ENCODE measurements at regions not wholly inside any gene's neighbourhood (a gene's known extent, or its start where the extent isn't known, plus 50 kb on each side); places are given as distances from the start of the nearest gene placed in this dataset.
A peak's percentile ranks its signal among the peaks of the same experiment; 100 is the strongest.
"Not testable (repeated sequence)": the region's sequence is repeated elsewhere in the genome, so short reads cannot be mapped to it uniquely, and the experiment has no call there.

DNA sequence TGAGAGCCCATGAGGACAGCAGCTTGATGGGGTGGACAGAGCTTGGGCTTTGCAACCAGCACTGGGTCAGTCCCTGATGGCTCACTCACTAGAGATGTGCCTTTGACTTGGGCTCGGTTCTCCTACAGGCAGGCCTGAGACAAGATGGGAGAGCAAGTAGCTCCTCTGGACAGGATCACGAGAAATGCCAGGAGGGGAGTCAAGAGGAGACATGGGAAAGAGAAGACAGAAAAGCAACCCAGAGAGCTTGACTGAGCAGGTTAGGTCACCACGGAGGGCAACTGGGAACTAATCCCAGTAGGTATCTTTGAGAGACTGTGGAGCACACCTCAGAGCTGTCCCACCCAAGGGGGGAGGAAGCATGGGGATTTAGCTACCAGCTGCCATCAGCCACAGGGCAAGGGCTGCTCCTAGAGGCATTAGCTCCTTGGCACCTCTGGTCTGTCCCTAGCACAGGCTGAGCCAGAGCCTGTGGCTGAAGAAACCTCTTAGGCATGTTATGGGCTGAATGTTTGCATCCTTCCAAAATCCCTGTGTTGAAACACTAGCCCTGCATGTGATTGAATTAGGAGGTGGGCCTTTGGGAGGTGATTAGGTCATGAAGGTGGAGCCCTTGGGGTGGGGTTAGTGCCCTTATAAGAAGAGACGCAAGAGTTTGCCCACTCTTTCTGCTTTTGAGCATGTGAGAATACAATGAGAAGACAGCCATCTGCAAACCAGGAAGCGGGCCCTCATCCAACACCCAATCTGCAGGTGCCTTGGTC lies 145.6 kb downstream of the SMIM20 start:
- no peak for ATAC-seq

DNA sequence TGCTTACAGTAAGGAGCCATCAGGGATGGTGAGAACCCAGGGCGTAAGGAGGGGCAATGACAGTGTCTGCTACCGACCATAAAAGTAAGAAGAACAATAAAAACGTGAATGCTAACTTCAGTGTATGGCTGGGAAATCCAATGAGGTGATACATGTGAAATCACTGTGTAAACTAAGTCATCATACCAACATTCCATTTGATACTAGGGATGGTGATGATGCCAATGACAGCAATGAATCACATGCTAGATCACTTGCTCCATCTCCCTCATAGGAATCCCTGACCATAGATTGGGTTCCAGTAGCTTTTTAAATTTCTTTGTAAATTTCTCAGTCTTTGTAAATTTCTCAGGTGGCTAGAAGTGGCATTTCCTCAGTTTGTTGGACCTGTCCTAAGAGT lies 146.3 kb downstream of the SMIM20 start:
- Histone ChIP-seq H3K4me1 (peaks cover 3% of the 10 kb centered on the region), H3K27ac (no peak overlapping the region), H3K36me3 (no peaks in the 10 kb centered on the region), H3K9me3 (no peaks in the 10 kb centered on the region), H3K27me3 (ENCODE audit: low read depth) (no peaks in the 10 kb centered on the region), H3K4me3 (no peak overlapping the region)
- ATAC-seq (no peak), DNase-seq (no peak)
- TF ChIP-seq, protein P1, sequence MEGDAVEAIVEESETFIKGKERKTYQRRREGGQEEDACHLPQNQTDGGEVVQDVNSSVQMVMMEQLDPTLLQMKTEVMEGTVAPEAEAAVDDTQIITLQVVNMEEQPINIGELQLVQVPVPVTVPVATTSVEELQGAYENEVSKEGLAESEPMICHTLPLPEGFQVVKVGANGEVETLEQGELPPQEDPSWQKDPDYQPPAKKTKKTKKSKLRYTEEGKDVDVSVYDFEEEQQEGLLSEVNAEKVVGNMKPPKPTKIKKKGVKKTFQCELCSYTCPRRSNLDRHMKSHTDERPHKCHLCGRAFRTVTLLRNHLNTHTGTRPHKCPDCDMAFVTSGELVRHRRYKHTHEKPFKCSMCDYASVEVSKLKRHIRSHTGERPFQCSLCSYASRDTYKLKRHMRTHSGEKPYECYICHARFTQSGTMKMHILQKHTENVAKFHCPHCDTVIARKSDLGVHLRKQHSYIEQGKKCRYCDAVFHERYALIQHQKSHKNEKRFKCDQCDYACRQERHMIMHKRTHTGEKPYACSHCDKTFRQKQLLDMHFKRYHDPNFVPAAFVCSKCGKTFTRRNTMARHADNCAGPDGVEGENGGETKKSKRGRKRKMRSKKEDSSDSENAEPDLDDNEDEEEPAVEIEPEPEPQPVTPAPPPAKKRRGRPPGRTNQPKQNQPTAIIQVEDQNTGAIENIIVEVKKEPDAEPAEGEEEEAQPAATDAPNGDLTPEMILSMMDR (IDR thresholded peaks at IDR 0.05), result no peak
- intact Hi-C loops (cut with DNase I), result no loop called here

More for the DNA sequence above, 145.6 kb downstream of the SMIM20 start:
- intact Hi-C loops (cut with DNase I), result no loop called here
- no peak overlapping the region for H3K27ac ChIP-seq
- no peaks in the 10 kb centered on the region for H3K36me3 ChIP-seq
- no peaks in the 10 kb centered on the region for H3K27me3 ChIP-seq (ENCODE audit: low read depth)
- TF ChIP-seq, protein P1 (IDR thresholded peaks at IDR 0.05), result no peak
- no peak overlapping the region for H3K4me3 ChIP-seq
- DNase-seq, result no peak
- H3K9me3 ChIP-seq, result no peaks in the 10 kb centered on the region
- peaks cover 3% of the 10 kb centered on the region for H3K4me1 ChIP-seq

DNA sequence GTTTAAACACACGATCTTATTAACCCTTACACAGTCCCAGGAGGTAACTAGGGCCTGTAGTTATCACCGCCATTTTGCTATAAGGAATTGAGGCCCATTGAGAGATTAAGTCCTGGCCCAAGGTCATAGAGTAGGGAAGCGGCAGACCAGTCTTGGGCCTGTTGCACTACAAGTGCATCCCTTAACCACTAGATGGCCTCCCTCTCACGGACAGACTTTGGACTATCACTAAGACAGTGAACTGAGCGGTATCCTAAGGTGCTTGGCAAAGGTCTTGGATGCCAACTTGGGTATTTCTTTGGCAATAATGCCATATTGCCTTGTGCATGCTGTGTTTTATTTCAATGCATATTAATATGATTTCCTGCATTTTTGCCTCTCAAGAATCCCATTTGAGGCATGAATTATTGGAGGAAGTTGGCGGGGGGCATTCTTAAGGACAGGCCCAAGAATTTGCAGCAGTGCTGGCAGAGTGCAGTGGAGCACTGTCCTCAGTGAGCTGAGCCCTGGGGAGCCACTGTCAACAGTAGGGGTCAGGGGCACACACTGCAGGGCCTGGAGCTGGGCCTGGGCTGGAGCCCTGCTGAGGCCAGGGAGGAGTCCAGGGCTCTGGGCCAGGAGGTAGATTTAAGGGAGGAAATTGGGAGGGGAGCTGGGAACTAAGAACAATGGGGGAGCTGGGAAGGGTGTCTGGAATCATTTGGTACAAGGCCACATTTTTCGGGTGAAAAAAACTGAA lies 147.4 kb downstream of the SMIM20 start:
- Histone ChIP-seq H3K27me3 (ENCODE audit: low read depth) (no peaks in the 10 kb centered on the region), H3K9me3 (no peaks in the 10 kb centered on the region), H3K36me3 (no peaks in the 10 kb centered on the region), H3K27ac (no peak overlapping the region), H3K4me1 (peaks cover 3% of the 10 kb centered on the region), H3K4me3 (no peak overlapping the region)
- intact Hi-C loops (cut with DNase I), result no loop called here
- ATAC-seq (peak; percentile 75 to 82), DNase-seq (no peak)
- TF ChIP-seq, protein P1 (IDR thresholded peaks at IDR 0.05), result peak; percentile 46

DNA sequence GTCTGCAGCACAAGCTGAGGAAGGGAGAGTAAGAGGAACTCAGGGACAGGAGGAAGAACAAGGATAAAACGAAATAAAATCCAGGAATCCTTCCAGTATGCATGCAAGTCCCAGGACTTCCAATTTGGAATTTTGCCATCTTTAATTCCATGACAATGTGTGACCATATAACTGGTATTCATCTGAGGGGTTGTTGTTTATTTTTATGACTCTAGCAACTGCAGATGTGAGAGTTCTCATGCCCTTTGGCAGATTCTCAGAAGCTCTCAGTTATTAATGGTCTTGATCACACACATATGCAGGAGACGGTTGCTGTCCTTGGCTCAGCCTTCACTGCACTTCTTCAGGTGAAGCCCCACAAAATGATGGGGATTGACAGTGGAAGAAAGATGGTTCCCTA lies 148.2 kb downstream of the SMIM20 start:
- Histone ChIP-seq H3K9me3 (no peaks in the 10 kb centered on the region), H3K27ac (no peak overlapping the region), H3K4me3 (no peak overlapping the region), H3K27me3 (ENCODE audit: low read depth) (no peaks in the 10 kb centered on the region), H3K4me1 (peaks cover 3% of the 10 kb centered on the region), H3K36me3 (no peaks in the 10 kb centered on the region)
- TF ChIP-seq, protein P1 (IDR thresholded peaks at IDR 0.05), result no peak
- ATAC-seq, result no peak
- no peak for DNase-seq
- intact Hi-C loops (cut with DNase I), result no loop called here

DNA sequence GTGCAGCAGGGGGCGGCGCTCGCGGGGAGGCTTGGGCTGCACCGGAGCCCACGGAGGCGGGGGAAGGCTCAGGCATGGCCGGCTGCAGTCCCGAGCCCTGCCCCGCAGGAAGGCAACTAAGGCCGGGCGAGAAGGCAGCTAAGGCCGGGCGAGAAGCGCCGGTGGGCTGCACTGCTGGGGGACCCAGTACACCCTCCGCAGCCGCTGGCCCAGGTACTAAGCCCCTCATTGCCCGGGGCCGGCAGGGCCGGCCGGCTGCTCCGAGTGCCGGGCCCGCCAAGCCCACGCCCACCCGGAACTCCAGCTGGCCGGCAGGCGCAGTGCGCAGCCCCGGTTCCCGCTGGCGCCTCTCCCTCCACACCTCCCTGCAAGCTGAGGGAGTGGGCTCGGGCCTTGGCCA lies 150.0 kb downstream of the SMIM20 start:
- H3K27me3 ChIP-seq (ENCODE audit: low read depth); H3K27ac ChIP-seq; ATAC-seq; DNase-seq; H3K36me3 ChIP-seq; H3K4me1 ChIP-seq; intact Hi-C loops (cut with DNase I); H3K4me3 ChIP-seq; H3K9me3 ChIP-seq: not testable (repeated sequence)

DNA sequence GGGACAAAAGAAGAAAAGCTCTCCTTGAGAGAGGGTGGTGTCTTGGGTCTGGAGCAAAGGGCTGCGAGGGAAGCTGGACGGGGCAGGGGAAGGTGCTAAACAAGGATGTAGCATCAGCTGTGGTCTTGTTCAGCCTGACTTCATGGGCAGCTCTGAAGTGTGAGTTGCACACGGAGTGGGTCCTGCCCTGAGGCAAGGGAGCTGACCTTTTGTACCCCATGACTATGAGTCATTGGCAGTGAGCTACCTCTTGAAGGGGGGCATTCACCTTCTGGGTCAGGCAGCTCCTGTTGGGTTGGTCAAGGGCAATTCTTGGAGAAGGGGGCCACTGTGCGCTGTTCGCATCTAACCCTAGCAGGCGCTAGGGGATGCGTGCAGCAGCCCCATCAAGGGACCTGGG lies 151.8 kb downstream of the SMIM20 start:
- H3K27ac ChIP-seq, result no peak overlapping the region
- H3K27me3 ChIP-seq (ENCODE audit: low read depth), result no peaks in the 10 kb centered on the region
- intact Hi-C loops (cut with DNase I), result no loop called here
- TF ChIP-seq, protein P1 (IDR thresholded peaks at IDR 0.05), result no peak
- H3K9me3 ChIP-seq, result no peaks in the 10 kb centered on the region
- no peaks in the 10 kb centered on the region for H3K4me1 ChIP-seq
- no peak for ATAC-seq
- no peak overlapping the region for H3K4me3 ChIP-seq
- no peak for DNase-seq
- no peaks in the 10 kb centered on the region for H3K36me3 ChIP-seq

Measured in lower lobe of right lung (tissue), 2 donors.